Endothelial cell of umbilical vein (primary cell): ENCODE measurements at regions not wholly inside any gene's neighbourhood (a gene's known extent, or its start where the extent isn't known, plus 50 kb on each side); places are given as distances from the start of the nearest gene placed in this dataset.

Experiments
- BruUV-seq: library from RNA; stranded (reverse); fragments of 400-500 nt; replicated peaks from 2 replicates; lab custom pipeline; 2021; lab: Mats Ljungman, UMichigan
- CTCF ChIA-PET: fragments of 300-600, 350-600 bp; sonication (Branson Sonifier 250); formaldehyde crosslinking; loops from one replicate; lab custom pipeline; 2021; ENCODE audit warnings: antibody characterized with exemption, inconsistent platforms; lab: Charles Lee
- POLR2A ChIA-PET: fragments of 300-600, 350-600 bp; sonication (Branson Sonifier 250); formaldehyde crosslinking; loops from one replicate; lab custom pipeline; 2021; ENCODE audit warnings: antibody characterized with exemption, inconsistent platforms; lab: Charles Lee
- DNase-seq: peaks from one replicate; pipeline ENCODE4 v3.0.0-alpha.2; 2011; ENCODE audit warnings: low read depth, low spot score
- FAIRE-seq: peaks from 2 replicates; lab custom pipeline; 2011; peaks lifted over from hg19 to GRCh38; lab: Jason Lieb, UNC
- H2AFZ ChIP-seq: 2 replicates; pipeline ENCODE4 v1.6.0; 2012; ENCODE audit warnings: low read depth, low read length, control low read depth, inconsistent platforms
- H3K27ac ChIP-seq: 2 replicates; pipeline ENCODE4 v1.5.1; 2011; ENCODE audit warnings: low read depth, mild to moderate bottlenecking, control low read depth, low read length, moderate library complexity; ENCODE audit not compliant: insufficient read depth
- H3K27me3 ChIP-seq, 2 experiments: 2 replicates each; pipeline versions ENCODE4 v1.6.0 to v1.6.1; 2011; ENCODE audit warnings: low read length in 2 of 2, mixed read lengths in 1 of 2; ENCODE audit not compliant: control insufficient read depth in 2 of 2, insufficient read depth in 2 of 2
- H3K36me3 ChIP-seq, 2 experiments: 2 replicates in 1 of 2; 3 replicates in 1 of 2; pipeline ENCODE4 v1.5.1; 2011; ENCODE audit warnings: low read length in 2 of 2, mild to moderate bottlenecking in 1 of 2, moderate library complexity in 1 of 2; ENCODE audit not compliant: control insufficient read depth in 2 of 2, insufficient read depth in 2 of 2; ENCODE audit errors: extremely low read depth in 1 of 2
- H3K4me1 ChIP-seq: 3 replicates; pipeline ENCODE4 v1.5.1; 2011; ENCODE audit warnings: mild to moderate bottlenecking, low read length; ENCODE audit not compliant: control insufficient read depth, insufficient read depth; ENCODE audit errors: extremely low read depth
- H3K4me2 ChIP-seq: 2 replicates; pipeline ENCODE4 v1.6.1; 2011; ENCODE audit warnings: low read length, control low read depth, mixed read lengths; ENCODE audit not compliant: insufficient read depth
- H3K4me3 ChIP-seq, 3 experiments: fragments of 200-600 bp in 1 of 3; sonication (generic), shearing (Covaris generic) in 1 of 3; replicated peaks in 1 of 3; 2 replicates each; pipeline ENCODE4 v1.5.1; 2011 to 2016; ENCODE audit warnings: control low read depth in 3 of 3, low read length in 3 of 3, mild to moderate bottlenecking in 2 of 3, inconsistent platforms in 1 of 3, low read depth in 1 of 3, moderate library complexity in 1 of 3; ENCODE audit not compliant: insufficient read depth in 1 of 3
- H3K79me2 ChIP-seq: 2 replicates; pipeline ENCODE4 v1.6.0; 2012; ENCODE audit warnings: low read length, inconsistent platforms; ENCODE audit not compliant: control insufficient read depth, insufficient read depth
- H3K9ac ChIP-seq: replicated peaks from 2 replicates; pipeline ENCODE3; 2011; ENCODE audit warnings: low read length, control low read depth; ENCODE audit not compliant: insufficient read depth; ENCODE audit errors: extremely low read depth
- H3K9me1 ChIP-seq: replicated peaks from 3 replicates; pipeline ENCODE4 v1.6.0; 2011; ENCODE audit warnings: mild to moderate bottlenecking, low read length; ENCODE audit not compliant: control insufficient read depth, insufficient read depth; ENCODE audit errors: extremely low read depth
- H3K9me3 ChIP-seq: replicated peaks from 2 replicates; pipeline ENCODE4 v1.5.1; 2012; ENCODE audit warnings: low read length, inconsistent platforms; ENCODE audit not compliant: control insufficient read depth, insufficient read depth
- H4K20me1 ChIP-seq: replicated peaks from 2 replicates; pipeline ENCODE3; 2011; ENCODE audit warnings: mild to moderate bottlenecking, low read length; ENCODE audit not compliant: control insufficient read depth, insufficient read depth; ENCODE audit errors: extremely low read depth
- EZH2 ChIP-seq: IDR thresholded peaks from 2 replicates; pipeline ENCODE4 v1.6.1; 2012; ENCODE audit warnings: borderline replicate concordance, low read depth, mild to moderate bottlenecking, moderate library complexity, low read length, inconsistent platforms; ENCODE audit not compliant: severe bottlenecking
- FOS ChIP-seq: IDR thresholded peaks from 2 replicates; pipeline ENCODE4 v1.6.1; 2011; ENCODE audit warnings: mild to moderate bottlenecking, low read length, moderate library complexity, borderline replicate concordance; ENCODE audit not compliant: insufficient read depth
- GATA2 ChIP-seq: IDR thresholded peaks from 2 replicates; pipeline ENCODE4 v1.7.0; 2011; ENCODE audit warnings: low read depth, mild to moderate bottlenecking, moderate library complexity, mixed read lengths, low read length; ENCODE audit not compliant: insufficient read length, insufficient read depth
- JUN ChIP-seq: IDR thresholded peaks from 2 replicates; pipeline ENCODE4 v1.6.1; 2011; ENCODE audit warnings: borderline replicate concordance, low read depth; ENCODE audit not compliant: insufficient read length, insufficient read depth
- MYC ChIP-seq: IDR thresholded peaks from one replicate; pipeline ENCODE4 v1.6.1; 2011; ENCODE audit warnings: mild to moderate bottlenecking, low read depth, low read length
- POLR2A ChIP-seq: IDR thresholded peaks from 2 replicates; pipeline ENCODE4 v1.6.1; 2012; ENCODE audit warnings: low read depth, mild to moderate bottlenecking, control low read depth, low read length
- POLR2AphosphoS5 ChIP-seq: IDR thresholded peaks from 2 replicates; pipeline ENCODE4 v1.6.1; 2012; ENCODE audit warnings: low read depth, mild to moderate bottlenecking, control low read depth, low read length, moderate library complexity; ENCODE audit not compliant: insufficient read depth
- dilution Hi-C: fragments of 300-500 bp; cut with MboI; formaldehyde crosslinking; loops from one replicate; pipeline ENCODE4 v1.15.0; 2019; ENCODE audit warnings: low sequenced_read_pairs; ENCODE audit not compliant: extremely low pct_ligation_motif_present
- intact Hi-C: fragments of 100-400 bp; cut with micrococcal nuclease; formaldehyde crosslinking; loops from one replicate; pipeline ENCODE4 v1.10.0; 2022
- TF ChIP-seq, protein P1 (sequence below), 2 donors: IDR thresholded peaks; 1 replicate in 1 of 2; 2 replicates in 1 of 2; pipeline ENCODE4 v1.5.1; 2011; ENCODE audit warnings: low read length in 2 of 2, mild to moderate bottlenecking in 2 of 2, moderate library complexity in 2 of 2, control low read depth in 1 of 2, inconsistent platforms in 1 of 2, low read depth in 1 of 2; ENCODE audit not compliant: insufficient read depth in 1 of 2; ENCODE audit errors: extremely low read depth in 1 of 2
- TF ChIP-seq, protein P2 (sequence below): IDR thresholded peaks from 2 replicates; pipeline ENCODE4 v1.6.1; 2011; ENCODE audit not compliant: insufficient read depth, insufficient read length

GRCh38 chr5:148904440-148904839, 78.0 kb downstream of the ADRB2 start:
- H3K4me1 ChIP-seq: peaks cover 10% of the 10 kb centered on the region
- no peaks in the 10 kb centered on the region for H3K9me1 ChIP-seq
- H3K79me2 ChIP-seq: no peaks in the 10 kb centered on the region
- DNase-seq: no peak
- no peak overlapping the region for H3K4me3 ChIP-seq
- TF ChIP-seq POLR2AphosphoS5 (no peak), GATA2 (no peak), FOS (no peak), EZH2 (no peak), JUN (no peak), POLR2A (no peak), MYC (no peak)
- TF ChIP-seq, protein P1, sequence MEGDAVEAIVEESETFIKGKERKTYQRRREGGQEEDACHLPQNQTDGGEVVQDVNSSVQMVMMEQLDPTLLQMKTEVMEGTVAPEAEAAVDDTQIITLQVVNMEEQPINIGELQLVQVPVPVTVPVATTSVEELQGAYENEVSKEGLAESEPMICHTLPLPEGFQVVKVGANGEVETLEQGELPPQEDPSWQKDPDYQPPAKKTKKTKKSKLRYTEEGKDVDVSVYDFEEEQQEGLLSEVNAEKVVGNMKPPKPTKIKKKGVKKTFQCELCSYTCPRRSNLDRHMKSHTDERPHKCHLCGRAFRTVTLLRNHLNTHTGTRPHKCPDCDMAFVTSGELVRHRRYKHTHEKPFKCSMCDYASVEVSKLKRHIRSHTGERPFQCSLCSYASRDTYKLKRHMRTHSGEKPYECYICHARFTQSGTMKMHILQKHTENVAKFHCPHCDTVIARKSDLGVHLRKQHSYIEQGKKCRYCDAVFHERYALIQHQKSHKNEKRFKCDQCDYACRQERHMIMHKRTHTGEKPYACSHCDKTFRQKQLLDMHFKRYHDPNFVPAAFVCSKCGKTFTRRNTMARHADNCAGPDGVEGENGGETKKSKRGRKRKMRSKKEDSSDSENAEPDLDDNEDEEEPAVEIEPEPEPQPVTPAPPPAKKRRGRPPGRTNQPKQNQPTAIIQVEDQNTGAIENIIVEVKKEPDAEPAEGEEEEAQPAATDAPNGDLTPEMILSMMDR (IDR thresholded peaks at IDR 0.05; ENCODE audit: extremely low read depth in 1 of 2, insufficient read depth in 1 of 2, low read depth in 1 of 2, low read length in 2 of 2): no peak
- TF ChIP-seq, protein P2, sequence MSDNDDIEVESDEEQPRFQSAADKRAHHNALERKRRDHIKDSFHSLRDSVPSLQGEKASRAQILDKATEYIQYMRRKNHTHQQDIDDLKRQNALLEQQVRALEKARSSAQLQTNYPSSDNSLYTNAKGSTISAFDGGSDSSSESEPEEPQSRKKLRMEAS: no peak
- H3K36me3 ChIP-seq: no peaks in the 10 kb centered on the region
- no TSS peak for BruUV-seq
- dilution Hi-C loops: no loop called here
- no peak overlapping the region for H3K4me2 ChIP-seq
- no peaks in the 10 kb centered on the region for H3K27me3 ChIP-seq
- no peak for FAIRE-seq
- H3K27ac ChIP-seq: no peak overlapping the region
- no peak overlapping the region for H2AFZ ChIP-seq
- H4K20me1 ChIP-seq: no peaks in the 10 kb centered on the region
- POLR2A ChIA-PET: no interaction called here
- no peaks in the 10 kb centered on the region for H3K9me3 ChIP-seq
- no peak overlapping the region for H3K9ac ChIP-seq
- CTCF ChIA-PET: interaction anchor here (1.2 to 1.6 kb wide), 2 partner anchors 53 to 163 kb away, joined by 3 to 4 read pairs; no protein-coding TSS in a partner anchor
- intact Hi-C loops: no loop called here
